ENCODE measurements at regions not wholly inside any gene's neighbourhood (a gene's known extent, or its start where the extent isn't known, plus 50 kb on each side); places are given as distances from the start of the nearest gene placed in this dataset.

DNA sequence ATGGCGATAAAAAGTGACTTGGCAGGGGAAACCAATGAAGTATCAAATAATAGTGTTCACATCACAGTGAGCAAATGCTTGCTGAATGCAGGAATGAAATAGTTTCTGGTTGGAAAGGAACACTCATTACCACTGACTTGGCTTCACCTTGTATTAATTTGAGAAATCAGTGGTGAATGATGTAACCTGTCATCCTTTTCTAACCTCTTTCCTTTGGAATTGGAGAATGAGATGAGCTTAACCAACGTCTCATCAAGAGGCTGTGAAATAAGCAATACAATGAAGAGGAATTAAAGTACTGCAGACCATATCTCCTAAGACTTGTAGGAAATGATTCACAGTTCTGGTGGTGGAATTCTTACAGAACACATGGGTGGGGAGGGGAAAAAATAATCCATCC lies 192.2 kb downstream of the DMAC1 start:
- no peak overlapping the region for H3K4me3 ChIP-seq
- H3K27ac ChIP-seq, result no peak overlapping the region
- no peak for DNase-seq (ENCODE audit: low spot score)
- TF ChIP-seq, protein P1, sequence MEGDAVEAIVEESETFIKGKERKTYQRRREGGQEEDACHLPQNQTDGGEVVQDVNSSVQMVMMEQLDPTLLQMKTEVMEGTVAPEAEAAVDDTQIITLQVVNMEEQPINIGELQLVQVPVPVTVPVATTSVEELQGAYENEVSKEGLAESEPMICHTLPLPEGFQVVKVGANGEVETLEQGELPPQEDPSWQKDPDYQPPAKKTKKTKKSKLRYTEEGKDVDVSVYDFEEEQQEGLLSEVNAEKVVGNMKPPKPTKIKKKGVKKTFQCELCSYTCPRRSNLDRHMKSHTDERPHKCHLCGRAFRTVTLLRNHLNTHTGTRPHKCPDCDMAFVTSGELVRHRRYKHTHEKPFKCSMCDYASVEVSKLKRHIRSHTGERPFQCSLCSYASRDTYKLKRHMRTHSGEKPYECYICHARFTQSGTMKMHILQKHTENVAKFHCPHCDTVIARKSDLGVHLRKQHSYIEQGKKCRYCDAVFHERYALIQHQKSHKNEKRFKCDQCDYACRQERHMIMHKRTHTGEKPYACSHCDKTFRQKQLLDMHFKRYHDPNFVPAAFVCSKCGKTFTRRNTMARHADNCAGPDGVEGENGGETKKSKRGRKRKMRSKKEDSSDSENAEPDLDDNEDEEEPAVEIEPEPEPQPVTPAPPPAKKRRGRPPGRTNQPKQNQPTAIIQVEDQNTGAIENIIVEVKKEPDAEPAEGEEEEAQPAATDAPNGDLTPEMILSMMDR (IDR thresholded peaks at IDR 0.05), result no peak

DNA sequence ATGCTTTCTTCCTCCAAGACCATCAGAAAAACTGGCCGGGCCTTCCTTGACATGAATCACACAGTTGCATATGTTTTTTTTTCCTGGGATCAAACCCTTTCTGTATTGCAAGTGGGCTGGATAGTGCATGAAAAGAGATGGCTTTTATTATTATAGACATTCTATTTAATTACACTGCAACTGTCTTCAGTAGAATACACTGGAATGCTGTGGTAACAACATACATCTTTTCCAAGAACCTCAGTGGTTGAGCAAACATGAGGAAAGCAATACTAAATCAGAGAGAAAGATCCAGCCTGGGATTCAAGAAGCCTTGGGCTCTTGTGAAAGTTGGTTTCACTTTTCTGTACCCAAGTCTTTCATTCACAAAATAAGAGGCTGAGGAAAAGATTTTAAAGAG lies 193.0 kb downstream of the DMAC1 start:
- H3K4me3 ChIP-seq, result no peak overlapping the region
- TF ChIP-seq, protein P1 (IDR thresholded peaks at IDR 0.05), result no peak
- DNase-seq (ENCODE audit: low spot score), result no peak
- H3K27ac ChIP-seq, result no peak overlapping the region

DNA sequence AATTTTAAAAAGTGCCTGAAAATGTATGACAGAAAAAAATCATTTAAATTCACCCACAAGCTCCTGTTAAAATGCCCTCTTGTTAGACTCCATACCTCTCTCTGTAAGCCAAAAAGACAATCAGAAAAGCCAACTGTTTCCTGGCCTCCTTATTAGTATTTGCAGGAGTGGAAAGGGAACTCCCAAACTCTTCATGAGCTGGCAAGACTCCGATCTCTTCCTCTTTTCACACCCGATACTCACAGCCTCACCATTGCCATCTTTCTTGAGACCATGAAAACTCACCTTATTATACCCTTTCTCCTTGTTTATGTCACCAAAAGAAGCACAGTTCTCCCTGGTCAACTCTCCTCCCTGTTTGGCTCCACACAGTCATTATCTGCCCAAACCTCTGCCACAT lies 197.8 kb downstream of the DMAC1 start:
- Histone ChIP-seq H3K4me3 (no peak overlapping the region), H3K27ac (no peak overlapping the region)
- TF ChIP-seq, protein P1 (IDR thresholded peaks at IDR 0.05), result no peak
- no peak for DNase-seq (ENCODE audit: low spot score)

DNA sequence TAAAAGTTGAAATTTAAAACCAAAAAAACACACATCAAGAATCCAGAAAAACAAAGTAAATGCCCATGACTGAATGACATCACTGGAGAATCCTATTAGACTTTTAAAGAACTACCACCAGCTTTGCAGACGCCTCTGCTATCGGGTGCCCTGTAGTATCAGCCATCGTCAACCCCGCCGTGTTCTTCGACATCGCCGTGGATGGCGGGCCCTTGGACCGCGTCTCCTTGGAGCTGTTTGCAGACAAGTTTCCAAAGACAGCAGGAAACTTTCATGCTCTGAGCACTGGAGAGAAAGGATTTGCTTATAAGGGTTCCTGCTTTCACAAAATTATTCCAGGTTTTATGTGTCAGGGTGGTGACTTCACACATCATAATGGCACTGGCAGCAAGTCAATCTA lies 201.9 kb downstream of the DMAC1 start:
- Histone ChIP-seq H3K27ac (no peak overlapping the region), H3K4me3 (no peak overlapping the region)
- TF ChIP-seq, protein P1 (IDR thresholded peaks at IDR 0.05), result no peak
- no peak for DNase-seq (ENCODE audit: low spot score)

DNA sequence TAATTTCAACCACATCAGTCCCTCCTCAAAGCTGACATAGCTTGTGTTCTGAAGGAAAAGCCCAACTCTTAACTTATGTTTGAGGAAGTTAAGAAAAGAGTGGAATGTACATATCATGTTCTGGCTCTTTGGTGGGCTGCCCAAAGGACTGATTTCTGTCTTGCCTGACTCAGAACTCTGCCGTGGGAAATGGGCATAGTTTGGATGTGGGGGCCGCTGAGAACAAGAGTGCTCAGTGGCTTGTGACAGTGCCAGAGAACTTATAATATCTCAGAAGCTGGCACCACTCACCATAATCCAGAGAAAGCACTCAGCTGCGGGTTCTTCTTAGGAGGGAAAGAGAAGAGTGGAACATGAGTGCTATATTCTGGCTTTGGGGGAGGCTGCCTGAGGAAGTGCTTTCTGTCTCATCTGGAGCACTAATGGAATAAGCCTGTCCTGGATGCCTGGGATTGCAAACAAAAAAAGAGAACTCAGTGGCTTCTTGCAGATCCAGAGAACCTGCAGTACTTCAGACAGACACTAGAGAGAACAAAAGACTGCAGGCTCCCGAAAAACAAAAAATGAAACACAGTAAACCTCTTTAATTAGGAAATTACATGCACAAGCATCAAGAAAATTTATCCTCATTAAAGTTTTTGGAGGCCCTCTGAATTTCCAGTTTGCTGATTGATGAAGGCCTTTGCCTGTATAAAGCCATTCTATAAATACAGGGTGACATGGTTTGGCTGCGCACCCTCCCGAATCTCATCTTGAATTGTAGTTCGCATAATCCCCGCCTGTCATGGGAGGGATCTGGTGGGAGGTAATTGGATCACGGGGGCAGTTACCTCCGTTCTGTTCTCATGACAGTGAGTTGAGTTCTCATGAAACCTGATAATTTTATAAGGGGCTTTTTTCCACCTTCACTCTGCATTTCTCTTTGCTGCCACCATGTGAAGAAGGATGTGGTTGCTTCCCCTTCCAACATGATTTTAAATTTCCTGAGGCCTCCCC lies 207.0 kb downstream of the DMAC1 start:
- Histone ChIP-seq H3K27ac (no peak overlapping the region), H3K4me3 (no peak overlapping the region)
- DNase-seq (ENCODE audit: low spot score), result no peak
- TF ChIP-seq, protein P1 (IDR thresholded peaks at IDR 0.05), result no peak

DNA sequence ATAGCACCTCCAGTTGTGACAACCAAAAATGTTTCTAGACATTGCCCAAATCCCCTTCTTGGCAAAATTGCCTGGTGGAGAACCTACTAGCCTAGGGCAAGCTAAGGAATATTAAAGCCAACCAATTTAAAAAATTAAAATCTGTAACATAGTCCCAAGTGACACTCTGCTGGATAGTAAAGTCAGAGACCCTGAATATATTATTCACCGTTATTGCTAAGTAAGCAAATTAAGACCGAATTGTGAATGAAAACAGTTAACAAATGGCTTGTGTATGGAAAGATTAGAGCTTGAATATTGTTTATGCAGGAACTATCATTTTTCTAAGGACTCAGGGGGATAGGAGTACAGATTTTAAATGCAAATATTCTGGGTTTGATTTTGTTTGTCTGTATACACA lies 208.1 kb downstream of the DMAC1 start:
- no peak overlapping the region for H3K27ac ChIP-seq
- DNase-seq (ENCODE audit: low spot score), result no peak
- no peak overlapping the region for H3K4me3 ChIP-seq
- TF ChIP-seq, protein P1 (IDR thresholded peaks at IDR 0.05), result no peak

DNA sequence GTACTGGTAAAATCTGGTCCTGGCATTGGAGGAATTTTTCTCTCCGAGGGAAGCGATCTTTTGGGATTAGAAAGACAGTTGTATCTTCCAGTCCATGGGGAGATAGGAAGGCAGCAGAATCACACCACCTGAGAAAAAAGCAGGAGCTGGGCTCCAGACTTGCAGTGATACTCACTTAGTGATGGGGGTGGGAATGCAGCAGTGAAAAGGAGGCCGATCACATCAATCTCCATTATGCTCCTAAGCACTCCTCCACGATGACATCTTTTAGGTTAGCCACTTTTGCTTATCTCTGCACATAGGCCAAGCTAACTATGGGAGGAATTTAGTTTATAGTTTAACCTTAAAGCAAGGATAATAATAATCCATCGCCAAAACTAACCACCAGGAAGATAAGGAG lies 219.0 kb downstream of the DMAC1 start:
- Histone ChIP-seq H3K4me3 (no peak overlapping the region), H3K27ac (no peak overlapping the region)
- no peak for DNase-seq (ENCODE audit: low spot score)
- TF ChIP-seq, protein P1 (IDR thresholded peaks at IDR 0.05), result no peak

All from coronary artery (tissue), 2 donors.